Hepatocyte (in vitro differentiated cells): ENCODE measurements at regions not wholly inside any gene's neighbourhood (a gene's known extent, or its start where the extent isn't known, plus 50 kb on each side); places are given as distances from the start of the nearest gene placed in this dataset.

Source experiments
- DNase-seq: peaks from one replicate; pipeline ENCODE4 v3.0.0-alpha.2; 2016; ENCODE audit warnings: low spot score
- H2AFZ ChIP-seq: fragments of 200-600 bp; sonication (generic); 2 replicates; pipeline ENCODE4 v1.6.0; 2016; ENCODE audit warnings: antibody characterized with exemption, mild to moderate bottlenecking
- H3K27ac ChIP-seq: fragments of 200-600 bp; sonication (generic); 2 replicates; pipeline ENCODE4 v1.5.1; 2016; ENCODE audit warnings: mild to moderate bottlenecking
- H3K27me3 ChIP-seq: fragments of 200-600 bp; sonication (generic); 2 replicates; pipeline ENCODE4 v1.6.1; 2016
- H3K36me3 ChIP-seq: fragments of 200-600 bp; sonication (generic); replicated peaks from 2 replicates; pipeline ENCODE4 v1.5.1; 2016; ENCODE audit warnings: low read depth; ENCODE audit not compliant: insufficient read depth
- H3K4me1 ChIP-seq: fragments of 200-600 bp; sonication (generic); 2 replicates; pipeline ENCODE4 v1.5.1; 2016; ENCODE audit warnings: mild to moderate bottlenecking, moderate library complexity; ENCODE audit not compliant: insufficient read depth
- H3K4me2 ChIP-seq: fragments of 200-600 bp; sonication (generic); 2 replicates; pipeline ENCODE4 v1.6.0; 2016
- H3K4me3 ChIP-seq: fragments of 200-600 bp; sonication (generic); 2 replicates; pipeline ENCODE4 v1.5.1; 2016; ENCODE audit warnings: mild to moderate bottlenecking
- H3K79me2 ChIP-seq: fragments of 200-600 bp; sonication (generic); 2 replicates; pipeline ENCODE4 v1.6.0; 2017; ENCODE audit warnings: mild to moderate bottlenecking
- H3K9me2 ChIP-seq: fragments of 200-600 bp; sonication (generic); replicated peaks from 2 replicates; pipeline ENCODE4 v1.6.0; 2017; ENCODE audit warnings: mild to moderate bottlenecking; ENCODE audit not compliant: insufficient read depth
- H3K9me3 ChIP-seq: fragments of 200-600 bp; sonication (generic); 2 replicates; pipeline ENCODE4 v1.5.1; 2016; ENCODE audit warnings: low read depth, mild to moderate bottlenecking
- H4K20me1 ChIP-seq: fragments of 200-600 bp; sonication (generic); 2 replicates; pipeline ENCODE4 v1.6.0; 2016; ENCODE audit warnings: mild to moderate bottlenecking; ENCODE audit not compliant: insufficient read depth, poor library complexity, severe bottlenecking
- EZH2 ChIP-seq: fragments of 200-600 bp; sonication (generic); IDR thresholded peaks from 2 replicates; pipeline ENCODE4 v1.6.1; 2016; ENCODE audit warnings: antibody characterized with exemption, mild to moderate bottlenecking, borderline replicate concordance
- EZH2phosphoT487 ChIP-seq: fragments of 200-600 bp; sonication (generic); IDR thresholded peaks from one replicate; pipeline ENCODE4 v1.6.1; 2018; ENCODE audit warnings: antibody characterized with exemption, mild to moderate bottlenecking, low read depth, moderate library complexity; ENCODE audit not compliant: unreplicated experiment, severe bottlenecking
- WGBS: methylation state at CpG from one replicate; pipeline ENCODE4 v1.1.6; 2016; ENCODE audit warnings: low lambda C conversion rate; ENCODE audit errors: missing lambda C conversion rate; 5-methylcytosine and 5-hydroxymethylcytosine counted together
- TF ChIP-seq, protein P1 (sequence below): fragments of 200-600 bp; sonication (generic); IDR thresholded peaks from 2 replicates; pipeline ENCODE4 v1.5.1; 2016; ENCODE audit warnings: antibody characterized with exemption, mild to moderate bottlenecking; ENCODE audit not compliant: poor library complexity

DNA sequence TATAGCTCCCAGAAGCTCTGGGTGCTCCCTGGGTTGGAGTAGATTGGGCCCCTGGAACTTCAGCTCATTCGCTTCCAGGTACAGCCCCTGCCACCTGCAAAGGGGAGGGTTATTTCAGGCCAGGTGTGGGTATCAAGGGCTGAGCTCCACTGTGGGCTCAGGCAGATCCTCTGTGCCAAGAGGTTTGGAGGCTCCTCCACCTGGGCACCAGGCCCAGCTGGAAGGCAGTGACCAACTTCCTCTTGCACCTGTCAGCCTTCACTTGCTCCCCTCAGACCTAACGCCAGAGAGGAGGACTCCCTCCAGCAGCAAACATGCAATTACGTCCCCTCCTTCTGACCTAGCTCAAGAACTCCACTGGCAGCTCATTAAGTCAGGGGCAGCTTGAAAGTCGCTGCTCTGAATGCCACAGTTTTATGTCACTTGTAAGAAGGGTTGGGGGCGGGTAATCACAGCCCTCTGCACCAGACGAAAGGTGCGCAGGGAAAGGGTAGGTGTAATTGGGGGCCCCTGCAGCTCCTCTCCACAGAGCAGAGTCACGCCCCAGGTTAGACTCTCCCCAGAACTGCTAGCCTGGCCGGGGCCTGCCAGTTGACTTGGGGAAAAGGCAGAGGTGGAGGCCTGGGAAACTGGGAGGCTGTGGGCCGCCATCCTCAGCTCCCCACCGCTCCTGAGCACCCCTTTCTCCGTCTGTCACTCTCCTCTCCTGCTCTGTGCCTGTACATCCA is 125.0 kb upstream of the TMPRSS2 start:
- Histone ChIP-seq H3K4me3 (no peak overlapping the region), H4K20me1 (no peaks in the 10 kb centered on the region), H3K9me2 (no peaks in the 10 kb centered on the region), H3K4me1 (peaks cover 12% of the 10 kb centered on the region), H3K79me2 (no peaks in the 10 kb centered on the region), H2AFZ (no peak overlapping the region), H3K27ac (no peak overlapping the region), H3K27me3 (no peaks in the 10 kb centered on the region), H3K4me2 (no peak overlapping the region), H3K9me3 (no peaks in the 10 kb centered on the region), H3K36me3 (no peaks in the 10 kb centered on the region)
- TF ChIP-seq EZH2 (no peak), EZH2phosphoT487 (no peak)
- TF ChIP-seq, protein P1, sequence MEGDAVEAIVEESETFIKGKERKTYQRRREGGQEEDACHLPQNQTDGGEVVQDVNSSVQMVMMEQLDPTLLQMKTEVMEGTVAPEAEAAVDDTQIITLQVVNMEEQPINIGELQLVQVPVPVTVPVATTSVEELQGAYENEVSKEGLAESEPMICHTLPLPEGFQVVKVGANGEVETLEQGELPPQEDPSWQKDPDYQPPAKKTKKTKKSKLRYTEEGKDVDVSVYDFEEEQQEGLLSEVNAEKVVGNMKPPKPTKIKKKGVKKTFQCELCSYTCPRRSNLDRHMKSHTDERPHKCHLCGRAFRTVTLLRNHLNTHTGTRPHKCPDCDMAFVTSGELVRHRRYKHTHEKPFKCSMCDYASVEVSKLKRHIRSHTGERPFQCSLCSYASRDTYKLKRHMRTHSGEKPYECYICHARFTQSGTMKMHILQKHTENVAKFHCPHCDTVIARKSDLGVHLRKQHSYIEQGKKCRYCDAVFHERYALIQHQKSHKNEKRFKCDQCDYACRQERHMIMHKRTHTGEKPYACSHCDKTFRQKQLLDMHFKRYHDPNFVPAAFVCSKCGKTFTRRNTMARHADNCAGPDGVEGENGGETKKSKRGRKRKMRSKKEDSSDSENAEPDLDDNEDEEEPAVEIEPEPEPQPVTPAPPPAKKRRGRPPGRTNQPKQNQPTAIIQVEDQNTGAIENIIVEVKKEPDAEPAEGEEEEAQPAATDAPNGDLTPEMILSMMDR, result no peak
- no peak for DNase-seq
- WGBS, result 79% methylated on average over 12 of the region's 12 CpGs

DNA sequence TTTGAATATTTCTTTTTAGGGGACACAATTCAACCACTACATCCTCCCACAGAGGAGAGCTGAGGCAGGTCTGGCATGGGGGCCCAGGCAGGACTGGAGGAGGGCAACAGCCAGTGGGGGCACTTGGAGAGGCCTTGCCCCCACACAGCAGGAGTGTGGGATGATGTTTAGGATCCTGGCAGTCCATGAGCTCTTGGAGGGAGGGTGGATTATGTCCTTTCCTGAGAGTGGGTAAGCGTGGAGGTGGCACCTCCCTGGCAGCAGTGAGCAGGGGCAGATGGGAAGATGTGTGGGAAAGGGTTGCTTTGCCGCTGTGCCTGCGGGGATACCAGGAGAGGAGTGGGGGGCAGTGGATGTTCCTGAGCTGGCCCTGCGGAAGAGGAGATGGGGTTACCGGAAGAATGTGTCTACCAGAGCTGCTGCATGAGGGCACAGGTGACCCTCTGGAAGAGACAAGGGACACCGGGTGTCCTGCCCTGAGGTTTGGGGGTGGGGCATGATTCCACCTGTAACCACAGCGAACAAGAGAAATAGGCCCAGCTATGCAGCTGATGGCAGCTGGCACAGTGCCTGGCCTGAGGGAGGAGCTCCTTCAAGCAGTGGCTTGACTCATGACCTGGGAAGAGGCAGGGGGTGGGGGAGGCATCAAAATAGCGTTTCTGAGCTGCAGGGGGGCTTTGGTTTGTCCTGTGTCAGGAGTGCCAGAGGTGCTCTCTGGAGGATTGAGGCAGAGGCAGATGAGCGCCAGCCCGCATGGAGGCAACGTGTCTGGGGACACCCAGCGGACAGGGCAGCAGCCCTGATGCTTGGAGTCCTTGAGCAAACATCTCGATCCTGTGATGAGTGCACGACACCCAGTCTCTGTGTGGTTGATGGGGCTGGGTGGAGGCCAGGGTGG is 123.9 kb upstream of the TMPRSS2 start:
- Histone ChIP-seq H3K36me3 (no peaks in the 10 kb centered on the region), H3K4me3 (no peak overlapping the region), H4K20me1 (no peaks in the 10 kb centered on the region), H3K4me1 (peaks cover 12% of the 10 kb centered on the region), H3K27ac (no peak overlapping the region), H3K27me3 (no peaks in the 10 kb centered on the region), H3K9me3 (no peaks in the 10 kb centered on the region), H3K4me2 (no peak overlapping the region), H3K79me2 (no peaks in the 10 kb centered on the region), H2AFZ (no peak overlapping the region), H3K9me2 (no peaks in the 10 kb centered on the region)
- DNase-seq, result peak; percentile 41
- TF ChIP-seq, protein P1, result no peak
- TF ChIP-seq EZH2, result no peak
- no peak for TF ChIP-seq EZH2phosphoT487
- 87% methylated on average over 13 of the region's 14 CpGs for whole genome bisulfite sequencing

DNA sequence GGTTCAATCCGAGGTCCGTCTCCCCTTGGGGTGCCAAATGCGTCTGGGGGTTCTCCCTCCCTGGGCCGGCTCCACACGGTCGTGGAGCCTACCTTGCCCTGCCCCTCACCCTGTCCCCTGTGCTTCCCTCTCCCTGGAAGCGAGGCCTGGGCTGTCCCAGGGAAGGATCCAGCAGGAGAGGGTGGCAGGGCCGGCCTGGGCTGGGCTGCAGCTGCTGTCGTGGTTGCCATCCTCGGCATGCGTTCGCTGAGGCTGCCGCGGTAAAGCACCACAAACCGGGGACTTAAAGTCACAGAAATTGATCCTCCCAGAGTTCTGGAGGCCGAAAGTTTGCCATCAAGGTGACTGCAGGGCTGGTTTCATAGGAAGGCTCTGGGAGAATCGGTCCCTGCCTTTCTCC is 123.0 kb upstream of the TMPRSS2 start:
- Histone ChIP-seq H2AFZ (no peak overlapping the region), H3K27ac (peak overlapping the region; percentile 60), H3K9me3 (no peaks in the 10 kb centered on the region), H3K4me2 (no peak overlapping the region), H3K4me1 (peaks cover 12% of the 10 kb centered on the region), H3K79me2 (no peaks in the 10 kb centered on the region), H3K9me2 (no peaks in the 10 kb centered on the region), H4K20me1 (no peaks in the 10 kb centered on the region), H3K36me3 (no peaks in the 10 kb centered on the region), H3K4me3 (no peak overlapping the region), H3K27me3 (no peaks in the 10 kb centered on the region)
- TF ChIP-seq EZH2 (no peak), EZH2phosphoT487 (no peak)
- TF ChIP-seq, protein P1, result no peak
- DNase-seq, result no peak
- WGBS, result 91% methylated on average over 17 of the region's 17 CpGs
